H1 (cell line): ENCODE measurements at regions not wholly inside any gene's neighbourhood (a gene's known extent, or its start where the extent isn't known, plus 50 kb on each side); places are given as distances from the start of the nearest gene placed in this dataset.

ENCODE experiments used
- CTCF ChIA-PET: fragments of 300-600 bp; sonication (Branson Sonifier 250); formaldehyde crosslinking; loops from one replicate; lab custom pipeline; 2021; ENCODE audit not compliant: partially characterized antibody; lab: Charles Lee
- POLR2A ChIA-PET: fragments of 300-600 bp; sonication (Branson Sonifier 250); formaldehyde crosslinking; loops from one replicate; lab custom pipeline; 2021; ENCODE audit warnings: inconsistent platforms; ENCODE audit not compliant: partially characterized antibody; lab: Charles Lee
- DNase-seq, 2 experiments: peaks; one replicate each; pipeline versions ENCODE4 v3.0.0 to v3.0.0-alpha.2; 2010 to 2022; ENCODE audit warnings: low spot score in 2 of 2, low read depth in 1 of 2, mixed read lengths in 1 of 2
- FAIRE-seq: peaks from 2 replicates; lab custom pipeline; 2011; peaks lifted over from hg19 to GRCh38; lab: Jason Lieb, UNC
- H2AFZ ChIP-seq: 2 replicates; pipeline ENCODE4 v1.8.1; 2012; ENCODE audit warnings: low read length, inconsistent platforms
- H2AK5ac ChIP-seq: 2 replicates; pipeline ENCODE4 v1.6.1; 2013; ENCODE audit warnings: low read depth, low read length
- H2BK120ac ChIP-seq: replicated peaks from 2 replicates; pipeline ENCODE3; 2013; ENCODE audit warnings: low read depth, low read length, inconsistent platforms
- H2BK12ac ChIP-seq: 2 replicates; pipeline ENCODE4 v1.6.1; 2013; ENCODE audit warnings: low read depth, low read length
- H2BK15ac ChIP-seq: 2 replicates; pipeline ENCODE4 v1.6.1; 2013; ENCODE audit warnings: low read length
- H2BK20ac ChIP-seq: 2 replicates; pipeline ENCODE4 v1.6.1; 2013; ENCODE audit warnings: low read length
- H2BK5ac ChIP-seq: 2 replicates; pipeline ENCODE4 v1.6.1; 2013; ENCODE audit warnings: low read depth, low read length
- H3K14ac ChIP-seq: 2 replicates; pipeline ENCODE4 v1.6.1; 2013; ENCODE audit warnings: inconsistent platforms; ENCODE audit not compliant: insufficient read length
- H3K18ac ChIP-seq: 2 replicates; pipeline ENCODE4 v1.6.1; 2013; ENCODE audit warnings: low read length; ENCODE audit errors: extremely low read depth
- H3K23ac ChIP-seq: 2 replicates; pipeline ENCODE4 v1.6.1; 2013; ENCODE audit warnings: inconsistent platforms; ENCODE audit not compliant: insufficient read length
- H3K23me2 ChIP-seq: 2 replicates; pipeline ENCODE4 v1.6.1; 2013; ENCODE audit warnings: low read depth, low read length
- H3K27ac ChIP-seq: 2 replicates; pipeline ENCODE4 v1.6.1; 2011; ENCODE audit warnings: low read depth, low read length, inconsistent platforms
- H3K27me3 ChIP-seq, 4 experiments: replicated peaks in 1 of 4; 1 replicate in 1 of 4; 2 replicates in 3 of 4; pipeline versions ENCODE4 v1.6.1 to v1.8.1; 2011 to 2013; ENCODE audit warnings: low read length in 3 of 4, mild to moderate bottlenecking in 3 of 4, inconsistent platforms in 2 of 4, mixed read lengths in 2 of 4, moderate library complexity in 1 of 4; ENCODE audit not compliant: control insufficient read depth in 3 of 4, insufficient read depth in 3 of 4; ENCODE audit errors: extremely low read depth in 1 of 4
- H3K36me3 ChIP-seq, 4 experiments: 2 replicates each; pipeline versions ENCODE4 v1.6.1 to v1.8.1; 2011 to 2013; ENCODE audit warnings: mild to moderate bottlenecking in 4 of 4, low read length in 3 of 4, moderate library complexity in 2 of 4, control low read depth in 1 of 4, inconsistent platforms in 1 of 4; ENCODE audit not compliant: insufficient read depth in 4 of 4, control insufficient read depth in 2 of 4
- H3K4ac ChIP-seq: replicated peaks from 2 replicates; pipeline ENCODE3; 2013; ENCODE audit warnings: low read length, low read depth, mixed read lengths, inconsistent platforms; ENCODE audit not compliant: insufficient read length
- H3K4me1 ChIP-seq, 4 experiments: replicated peaks in 1 of 4; 1 replicate in 1 of 4; 2 replicates in 3 of 4; pipeline versions ENCODE4 v1.6.1 to v1.8.1; 2011 to 2013; ENCODE audit warnings: low read length in 3 of 4, inconsistent platforms in 2 of 4, mixed read lengths in 1 of 4; ENCODE audit not compliant: insufficient read depth in 4 of 4, control insufficient read depth in 3 of 4
- H3K4me2 ChIP-seq, 2 experiments: 2 replicates each; pipeline versions ENCODE4 v1.6.1 to v1.8.1; 2011 to 2013; ENCODE audit warnings: low read depth in 2 of 2, low read length in 2 of 2, control low read depth in 1 of 2, inconsistent platforms in 1 of 2, mild to moderate bottlenecking in 1 of 2; ENCODE audit not compliant: insufficient read depth in 1 of 2
- H3K4me3 ChIP-seq, 4 experiments: fragments of 200-600, 300-600 bp in 1 of 4; sonication (generic), shearing (Covaris generic), sonication (Bioruptor Twin) in 1 of 4; 2 replicates each; pipeline versions ENCODE4 v1.5.1 to v1.8.1; 2011 to 2016; ENCODE audit warnings: low read length in 4 of 4, low read depth in 3 of 4, control low read depth in 2 of 4, inconsistent platforms in 2 of 4, mild to moderate bottlenecking in 2 of 4, mixed read lengths in 1 of 4, moderate library complexity in 1 of 4; ENCODE audit not compliant: insufficient read depth in 2 of 4; ENCODE audit errors: extremely low read depth in 1 of 4
- H3K56ac ChIP-seq: replicated peaks from 2 replicates; pipeline ENCODE3; 2013; ENCODE audit warnings: low read depth, mild to moderate bottlenecking, mixed read lengths, low read length, inconsistent platforms; ENCODE audit not compliant: insufficient read length
- H3K79me1 ChIP-seq: 2 replicates; pipeline ENCODE4 v1.6.1; 2013; ENCODE audit warnings: low read depth, low read length, control low read depth
- H3K79me2 ChIP-seq, 2 experiments: 2 replicates each; pipeline versions ENCODE4 v1.6.1 to v1.8.1; 2012 to 2013; ENCODE audit warnings: low read length in 2 of 2, mild to moderate bottlenecking in 2 of 2, inconsistent platforms in 1 of 2; ENCODE audit not compliant: insufficient read depth in 2 of 2, control insufficient read depth in 1 of 2
- H3K9ac ChIP-seq, 4 experiments: replicated peaks in 1 of 4; 1 replicate in 1 of 4; 2 replicates in 3 of 4; pipeline versions ENCODE4 v1.6.1 to v1.8.1; 2011 to 2013; ENCODE audit warnings: low read depth in 3 of 4, low read length in 3 of 4, control low read depth in 2 of 4, mild to moderate bottlenecking in 2 of 4, moderate library complexity in 2 of 4, inconsistent platforms in 1 of 4; ENCODE audit errors: extremely low read depth in 1 of 4
- H3K9me3 ChIP-seq, 2 experiments: 2 replicates each; pipeline versions ENCODE4 v1.6.1 to v1.8.1; 2012 to 2013; ENCODE audit warnings: mild to moderate bottlenecking in 2 of 2, moderate library complexity in 2 of 2, control low read depth in 1 of 2, inconsistent platforms in 1 of 2, low read depth in 1 of 2, low read length in 1 of 2, mixed read lengths in 1 of 2; ENCODE audit not compliant: insufficient read depth in 2 of 2
- H4K20me1 ChIP-seq, 2 experiments: replicated peaks in 1 of 2; 2 replicates each; pipeline versions ENCODE3 to v1.8.1; 2011 to 2013; ENCODE audit warnings: inconsistent platforms in 2 of 2, low read length in 2 of 2, mild to moderate bottlenecking in 1 of 2; ENCODE audit not compliant: insufficient read depth in 2 of 2, control insufficient read depth in 1 of 2
- H4K5ac ChIP-seq: 2 replicates; pipeline ENCODE4 v1.6.1; 2013; ENCODE audit warnings: low read length, low read depth, mixed read lengths, inconsistent platforms; ENCODE audit not compliant: insufficient read length
- H4K8ac ChIP-seq: 2 replicates; pipeline ENCODE4 v1.8.0; 2013; ENCODE audit warnings: mild to moderate bottlenecking, moderate library complexity, low read length, inconsistent platforms; ENCODE audit not compliant: insufficient read depth; ENCODE audit errors: extremely low read depth
- H4K91ac ChIP-seq: replicated peaks from 2 replicates; pipeline ENCODE3; 2013; ENCODE audit warnings: low read length, mixed read lengths, inconsistent platforms; ENCODE audit not compliant: insufficient read length
- BACH1 ChIP-seq: IDR thresholded peaks from 2 replicates; pipeline ENCODE4 v1.6.1; 2012; ENCODE audit warnings: low read length, improper control_type of control experiment
- BRCA1 ChIP-seq: IDR thresholded peaks from 2 replicates; pipeline ENCODE4 v1.6.1; 2012; ENCODE audit warnings: low read depth, low read length, improper control_type of control experiment
- CBX8 ChIP-seq: fragments of 300-800, 300-1000 bp; sonication (generic); IDR thresholded peaks from 2 replicates; pipeline ENCODE4 v1.7.1; 2016; ENCODE audit warnings: low read depth, low read length, borderline replicate concordance
- EP300 ChIP-seq, 2 experiments: IDR thresholded peaks; 1 replicate in 1 of 2; 2 replicates in 1 of 2; pipeline ENCODE4 v1.6.1; 2011 to 2012; ENCODE audit warnings: low read depth in 2 of 2, low read length in 2 of 2, mild to moderate bottlenecking in 2 of 2, borderline replicate concordance in 1 of 2, inconsistent platforms in 1 of 2, moderate library complexity in 1 of 2
- POLR2AphosphoS5 ChIP-seq: IDR thresholded peaks from 2 replicates; pipeline ENCODE4 v1.6.1; 2011; ENCODE audit warnings: low read depth, low read length
- RAD21 ChIP-seq, 2 experiments: IDR thresholded peaks in 1 of 2; conservative IDR thresholded peaks in 1 of 2; 2 replicates each; pipeline ENCODE4 v1.6.1; 2011; ENCODE audit warnings: low read depth in 2 of 2, low read length in 2 of 2, improper control_type of control experiment in 1 of 2, inconsistent platforms in 1 of 2, mild to moderate bottlenecking in 1 of 2, moderate library complexity in 1 of 2
- RXRA ChIP-seq: IDR thresholded peaks from 2 replicates; pipeline ENCODE4 v1.6.1; 2011; ENCODE audit warnings: low read depth, mild to moderate bottlenecking, low read length, moderate library complexity; ENCODE audit not compliant: insufficient read depth
- SP4 ChIP-seq: IDR thresholded peaks from 2 replicates; pipeline ENCODE4 v1.6.1; 2012; ENCODE audit warnings: low read length, inconsistent platforms
- TBP ChIP-seq: IDR thresholded peaks from 2 replicates; pipeline ENCODE4 v1.6.1; 2011; ENCODE audit warnings: low read depth, low read length, improper control_type of control experiment
- TCF12 ChIP-seq: IDR thresholded peaks from 2 replicates; pipeline ENCODE4 v1.6.1; 2011; ENCODE audit warnings: low read depth, mild to moderate bottlenecking, low read length
- TEAD4 ChIP-seq: IDR thresholded peaks from 2 replicates; pipeline ENCODE4 v1.6.1; 2012; ENCODE audit warnings: low read depth, low read length, inconsistent platforms, mixed read lengths
- WGBS, 2 experiments: shearing (Covaris generic) in 1 of 2; methylation state at CpG; one replicate each; pipeline versions ENCODE4 v1.1.6 to v1.1.7; 2013 to 2015; ENCODE audit warnings: low lambda C conversion rate in 2 of 2, mixed read lengths in 2 of 2, inconsistent platforms in 1 of 2, low coverage in 1 of 2, missing lambda C conversion rate in 1 of 2; ENCODE audit not compliant: insufficient replicate concordance in 2 of 2, insufficient coverage in 1 of 2, insufficient read length in 1 of 2; ENCODE audit errors: extremely low coverage in 1 of 2, missing lambda C conversion rate in 1 of 2; 5-methylcytosine and 5-hydroxymethylcytosine counted together
- TF ChIP-seq, protein P1 (sequence below): IDR thresholded peaks from 2 replicates; pipeline ENCODE4 v1.6.1; 2012; ENCODE audit warnings: low read length, inconsistent platforms

DNA sequence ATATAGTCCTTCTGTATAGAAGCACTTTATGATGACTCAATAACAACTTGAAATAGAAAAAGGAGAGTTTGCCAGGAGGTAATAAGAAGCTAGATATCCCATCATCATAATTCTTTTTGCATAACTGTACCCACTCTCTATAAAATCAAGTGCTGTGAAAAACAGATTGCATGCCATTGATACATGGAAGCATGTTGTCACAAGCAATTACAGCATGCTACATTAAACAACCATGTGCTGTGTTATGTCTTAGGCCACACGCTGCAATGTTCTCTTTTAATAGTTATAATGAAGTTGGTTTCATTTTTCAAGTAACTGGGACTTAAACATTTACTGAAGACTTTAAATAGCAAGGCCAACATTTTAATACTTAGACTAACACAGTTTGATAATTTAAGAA, 264.2 kb downstream of the RPRM start:
- no peaks in the 10 kb centered on the region for H3K9me3 ChIP-seq
- H3K27me3 ChIP-seq = no peaks in the 10 kb centered on the region
- H3K36me3 ChIP-seq = no peaks in the 10 kb centered on the region
- no peak overlapping the region for H4K8ac ChIP-seq
- H3K79me1 ChIP-seq = no peaks in the 10 kb centered on the region
- H3K4me3 ChIP-seq = no peak overlapping the region
- no peak for DNase-seq
- H2AFZ ChIP-seq = no peak overlapping the region
- no peak overlapping the region for H4K5ac ChIP-seq
- no peak overlapping the region for H4K91ac ChIP-seq
- H4K20me1 ChIP-seq = no peaks in the 10 kb centered on the region
- H2BK20ac ChIP-seq = no peak overlapping the region
- ChIA-PET CTCF (interaction anchor here (0.6 to 1.4 kb wide), 3 partner anchors 18 to 1003 kb away, joined by 3 to 5 read pairs (median 3); no protein-coding TSS in a partner anchor), POLR2A (no interaction called here)
- no peak overlapping the region for H3K56ac ChIP-seq
- 88% methylated on average over 1 of the region's 1 CpG; no CpG with 5 or more reads in 1 of the 2 experiments for WGBS, 2 experiments
- no peak overlapping the region for H3K14ac ChIP-seq
- no peak overlapping the region for H3K9ac ChIP-seq
- H2BK5ac ChIP-seq = no peak overlapping the region
- H3K27ac ChIP-seq = no peak overlapping the region
- no peak for FAIRE-seq
- no peak overlapping the region for H3K18ac ChIP-seq
- H3K79me2 ChIP-seq = no peaks in the 10 kb centered on the region
- no peak overlapping the region for H3K23ac ChIP-seq
- H3K4me1 ChIP-seq = no peaks in the 10 kb centered on the region
- no peak overlapping the region for H2AK5ac ChIP-seq
- H2BK15ac ChIP-seq = no peak overlapping the region
- no peak overlapping the region for H2BK12ac ChIP-seq
- no peak overlapping the region for H3K4me2 ChIP-seq
- H3K23me2 ChIP-seq = no peaks in the 10 kb centered on the region
- no peak overlapping the region for H2BK120ac ChIP-seq
- H3K4ac ChIP-seq = no peak overlapping the region
- TF ChIP-seq BRCA1 (no peak), EP300 (IDR thresholded peaks at IDR 0.05; ENCODE audit: borderline replicate concordance in 1 of 2, low read depth in 2 of 2, low read length in 2 of 2) (no peak), BACH1 (no peak), POLR2AphosphoS5 (no peak), TBP (no peak), RAD21 (IDR thresholded peaks at IDR 0.05 in 1 of 2, conservative IDR thresholded peaks at IDR 0.05 in 1 of 2; ENCODE audit: low read depth in 2 of 2, low read length in 2 of 2) (no peak), RXRA (no peak), TCF12 (no peak), CBX8 (no peak), SP4 (no peak), TEAD4 (no peak)
- TF ChIP-seq, protein P1, sequence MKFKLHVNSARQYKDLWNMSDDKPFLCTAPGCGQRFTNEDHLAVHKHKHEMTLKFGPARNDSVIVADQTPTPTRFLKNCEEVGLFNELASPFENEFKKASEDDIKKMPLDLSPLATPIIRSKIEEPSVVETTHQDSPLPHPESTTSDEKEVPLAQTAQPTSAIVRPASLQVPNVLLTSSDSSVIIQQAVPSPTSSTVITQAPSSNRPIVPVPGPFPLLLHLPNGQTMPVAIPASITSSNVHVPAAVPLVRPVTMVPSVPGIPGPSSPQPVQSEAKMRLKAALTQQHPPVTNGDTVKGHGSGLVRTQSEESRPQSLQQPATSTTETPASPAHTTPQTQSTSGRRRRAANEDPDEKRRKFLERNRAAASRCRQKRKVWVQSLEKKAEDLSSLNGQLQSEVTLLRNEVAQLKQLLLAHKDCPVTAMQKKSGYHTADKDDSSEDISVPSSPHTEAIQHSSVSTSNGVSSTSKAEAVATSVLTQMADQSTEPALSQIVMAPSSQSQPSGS = no peak
